ENCODE measurements at regions not wholly inside any gene's neighbourhood (a gene's known extent, or its start where the extent isn't known, plus 50 kb on each side); places are given as distances from the start of the nearest gene placed in this dataset.

DNA sequence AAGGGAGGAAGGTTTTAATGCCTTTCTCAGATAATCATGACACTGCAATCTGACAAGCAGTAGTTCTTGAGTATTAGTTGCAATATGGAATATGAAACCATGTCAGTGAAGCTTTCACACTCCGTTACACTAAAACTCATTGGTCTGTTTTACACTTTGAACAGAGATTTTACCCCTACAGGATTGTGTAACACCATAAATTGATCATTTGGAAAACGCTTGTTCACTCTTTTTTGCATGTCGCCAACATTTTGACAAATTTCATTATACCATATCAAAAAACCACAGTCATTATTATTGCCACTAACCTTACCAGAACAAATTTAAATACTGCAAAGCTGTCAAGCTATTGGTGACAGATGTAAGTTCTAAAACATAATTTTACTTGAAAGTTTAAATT lies 404.8 kb upstream of the THBS1 start:
- peaks cover 23% of the 10 kb centered on the region for H3K4me1 ChIP-seq (ENCODE audit: insufficient read depth, low read length)
- no peaks in the 10 kb centered on the region for H4K20me1 ChIP-seq (ENCODE audit: insufficient read depth, low read length)
- H3K27me3 ChIP-seq (ENCODE audit: insufficient read depth, low read length) = no peaks in the 10 kb centered on the region
- peaks cover 39% of the 10 kb centered on the region for H3K4me1 Mint-ChIP-seq (ENCODE audit: low read depth, unreplicated experiment)
- no peaks in the 10 kb centered on the region for H3K36me3 Mint-ChIP-seq (ENCODE audit: low read depth, unreplicated experiment)
- H3K27ac ChIP-seq (ENCODE audit: low read depth, low read length) = no peak overlapping the region
- no peak overlapping the region for H2AFZ ChIP-seq (ENCODE audit: low read depth, low read length)
- H3K36me3 ChIP-seq (ENCODE audit: insufficient read depth, low read length) = no peaks in the 10 kb centered on the region
- FAIRE-seq = no peak
- no peak overlapping the region for H3K4me3 Mint-ChIP-seq (ENCODE audit: unreplicated experiment)
- TF ChIP-seq EZH2 (IDR thresholded peaks at IDR 0.05; ENCODE audit: insufficient read depth, low read length) = no peak
- TF ChIP-seq, protein P1, sequence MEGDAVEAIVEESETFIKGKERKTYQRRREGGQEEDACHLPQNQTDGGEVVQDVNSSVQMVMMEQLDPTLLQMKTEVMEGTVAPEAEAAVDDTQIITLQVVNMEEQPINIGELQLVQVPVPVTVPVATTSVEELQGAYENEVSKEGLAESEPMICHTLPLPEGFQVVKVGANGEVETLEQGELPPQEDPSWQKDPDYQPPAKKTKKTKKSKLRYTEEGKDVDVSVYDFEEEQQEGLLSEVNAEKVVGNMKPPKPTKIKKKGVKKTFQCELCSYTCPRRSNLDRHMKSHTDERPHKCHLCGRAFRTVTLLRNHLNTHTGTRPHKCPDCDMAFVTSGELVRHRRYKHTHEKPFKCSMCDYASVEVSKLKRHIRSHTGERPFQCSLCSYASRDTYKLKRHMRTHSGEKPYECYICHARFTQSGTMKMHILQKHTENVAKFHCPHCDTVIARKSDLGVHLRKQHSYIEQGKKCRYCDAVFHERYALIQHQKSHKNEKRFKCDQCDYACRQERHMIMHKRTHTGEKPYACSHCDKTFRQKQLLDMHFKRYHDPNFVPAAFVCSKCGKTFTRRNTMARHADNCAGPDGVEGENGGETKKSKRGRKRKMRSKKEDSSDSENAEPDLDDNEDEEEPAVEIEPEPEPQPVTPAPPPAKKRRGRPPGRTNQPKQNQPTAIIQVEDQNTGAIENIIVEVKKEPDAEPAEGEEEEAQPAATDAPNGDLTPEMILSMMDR (IDR thresholded peaks at IDR 0.05; ENCODE audit: insufficient read depth, low read depth, low read length) = no peak
- H3K9ac ChIP-seq (ENCODE audit: low read length) = no peak overlapping the region
- no peak overlapping the region for H3K4me2 ChIP-seq (ENCODE audit: low read length)
- H3K9me3 ChIP-seq (ENCODE audit: insufficient read depth, low read depth, low read length) = no peaks in the 10 kb centered on the region
- no peak for DNase-seq (ENCODE audit: low read depth)
- H3K27me3 Mint-ChIP-seq (ENCODE audit: low read depth, unreplicated experiment) = no peaks in the 10 kb centered on the region
- H3K79me2 ChIP-seq (ENCODE audit: insufficient read depth, low read length) = no peaks in the 10 kb centered on the region
- no peak overlapping the region for H3K4me3 ChIP-seq (ENCODE audit: insufficient read depth, low read depth, low read length)
- H3K27ac Mint-ChIP-seq (ENCODE audit: unreplicated experiment) = no peak overlapping the region
- H3K9me3 Mint-ChIP-seq (ENCODE audit: unreplicated experiment) = no peaks in the 10 kb centered on the region

DNA sequence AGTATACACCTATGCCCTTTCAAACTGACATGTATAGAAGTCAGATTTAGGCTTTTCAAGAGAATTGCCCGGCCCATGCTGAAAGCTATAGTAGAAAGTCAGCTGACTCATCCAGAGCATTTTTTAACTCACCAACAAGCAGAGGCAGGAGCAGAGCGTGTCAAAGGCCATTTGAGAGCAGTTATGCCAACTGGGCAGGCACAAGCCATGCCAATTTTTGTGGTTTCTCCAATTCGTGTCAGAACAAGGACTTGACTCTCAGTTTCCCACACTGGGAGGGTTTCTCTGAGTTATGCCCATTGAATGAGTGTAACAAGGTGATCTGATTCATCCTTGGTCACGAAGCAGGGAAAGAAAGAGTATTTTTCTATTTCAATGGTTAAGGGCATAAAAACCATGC lies 403.3 kb upstream of the THBS1 start:
- peaks cover 20% of the 10 kb centered on the region for H3K4me1 ChIP-seq (ENCODE audit: insufficient read depth, low read length)
- Mint-ChIP-seq H3K36me3 (ENCODE audit: low read depth, unreplicated experiment) (no peaks in the 10 kb centered on the region), H3K4me3 (ENCODE audit: unreplicated experiment) (no peak overlapping the region), H3K9me3 (ENCODE audit: unreplicated experiment) (no peaks in the 10 kb centered on the region), H3K27ac (ENCODE audit: unreplicated experiment) (no peak overlapping the region), H3K27me3 (ENCODE audit: low read depth, unreplicated experiment) (no peaks in the 10 kb centered on the region), H3K4me1 (ENCODE audit: low read depth, unreplicated experiment) (peaks cover 41% of the 10 kb centered on the region)
- no peaks in the 10 kb centered on the region for H3K79me2 ChIP-seq (ENCODE audit: insufficient read depth, low read length)
- TF ChIP-seq EZH2 (IDR thresholded peaks at IDR 0.05; ENCODE audit: insufficient read depth, low read length) = no peak
- TF ChIP-seq, protein P1 (IDR thresholded peaks at IDR 0.05; ENCODE audit: insufficient read depth, low read depth, low read length) = no peak
- no peaks in the 10 kb centered on the region for H3K9me3 ChIP-seq (ENCODE audit: insufficient read depth, low read depth, low read length)
- H2AFZ ChIP-seq (ENCODE audit: low read depth, low read length) = no peak overlapping the region
- H3K27ac ChIP-seq (ENCODE audit: low read depth, low read length) = no peak overlapping the region
- FAIRE-seq (peak; percentile 41), DNase-seq (ENCODE audit: low read depth) (no peak)
- no peaks in the 10 kb centered on the region for H3K36me3 ChIP-seq (ENCODE audit: insufficient read depth, low read length)
- no peak overlapping the region for H3K4me2 ChIP-seq (ENCODE audit: low read length)
- no peak overlapping the region for H3K9ac ChIP-seq (ENCODE audit: low read length)
- no peak overlapping the region for H3K4me3 ChIP-seq (ENCODE audit: insufficient read depth, low read depth, low read length)
- no peaks in the 10 kb centered on the region for H3K27me3 ChIP-seq (ENCODE audit: insufficient read depth, low read length)
- no peaks in the 10 kb centered on the region for H4K20me1 ChIP-seq (ENCODE audit: insufficient read depth, low read length)

DNA sequence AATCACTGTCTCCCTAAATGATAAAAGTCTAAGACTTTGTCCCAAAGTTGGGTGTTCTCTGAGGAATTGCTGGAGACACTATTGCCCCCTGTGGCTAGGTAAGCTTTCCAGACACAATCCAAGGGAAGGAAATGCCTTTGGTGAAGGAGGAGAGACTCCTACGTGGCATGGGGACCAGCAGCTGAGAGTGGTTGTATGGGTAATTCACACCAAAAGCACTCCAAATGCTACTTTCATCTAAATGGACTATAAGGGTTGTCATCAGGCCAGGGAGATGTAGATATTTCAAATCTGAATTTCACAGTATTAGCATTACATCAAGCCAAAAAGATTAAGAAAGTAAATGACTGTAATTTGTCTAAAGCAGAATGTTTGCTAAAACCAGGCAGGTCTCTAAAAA lies 400.8 kb upstream of the THBS1 start:
- Mint-ChIP-seq H3K4me3 (ENCODE audit: unreplicated experiment) (no peak overlapping the region), H3K36me3 (ENCODE audit: low read depth, unreplicated experiment) (no peaks in the 10 kb centered on the region), H3K27me3 (ENCODE audit: low read depth, unreplicated experiment) (no peaks in the 10 kb centered on the region), H3K4me1 (ENCODE audit: low read depth, unreplicated experiment) (peaks cover 31% of the 10 kb centered on the region), H3K9me3 (ENCODE audit: unreplicated experiment) (no peaks in the 10 kb centered on the region), H3K27ac (ENCODE audit: unreplicated experiment) (peak overlapping the region; percentile 37)
- no peaks in the 10 kb centered on the region for H3K27me3 ChIP-seq (ENCODE audit: insufficient read depth, low read length)
- FAIRE-seq (no peak), DNase-seq (ENCODE audit: low read depth) (no peak)
- no peak overlapping the region for H3K4me3 ChIP-seq (ENCODE audit: insufficient read depth, low read depth, low read length)
- no peak overlapping the region for H3K4me2 ChIP-seq (ENCODE audit: low read length)
- TF ChIP-seq EZH2 (IDR thresholded peaks at IDR 0.05; ENCODE audit: insufficient read depth, low read length) = no peak
- TF ChIP-seq, protein P1 (IDR thresholded peaks at IDR 0.05; ENCODE audit: insufficient read depth, low read depth, low read length) = no peak
- H3K9me3 ChIP-seq (ENCODE audit: insufficient read depth, low read depth, low read length) = no peaks in the 10 kb centered on the region
- peak overlapping the region; percentile 16 for H3K27ac ChIP-seq (ENCODE audit: low read depth, low read length)
- no peaks in the 10 kb centered on the region for H4K20me1 ChIP-seq (ENCODE audit: insufficient read depth, low read length)
- H3K36me3 ChIP-seq (ENCODE audit: insufficient read depth, low read length) = no peaks in the 10 kb centered on the region
- H3K9ac ChIP-seq (ENCODE audit: low read length) = no peak overlapping the region
- H3K79me2 ChIP-seq (ENCODE audit: insufficient read depth, low read length) = no peaks in the 10 kb centered on the region
- no peak overlapping the region for H2AFZ ChIP-seq (ENCODE audit: low read depth, low read length)
- H3K4me1 ChIP-seq (ENCODE audit: insufficient read depth, low read length) = peaks cover 11% of the 10 kb centered on the region
